ENCODE measurements at regions not wholly inside any gene's neighbourhood (a gene's known extent, or its start where the extent isn't known, plus 50 kb on each side); places are given as distances from the start of the nearest gene placed in this dataset.

- no peak overlapping the region for H3K4me3 ChIP-seq
- no peaks in the 10 kb centered on the region for H3K36me3 ChIP-seq (replicated peaks in 1 of 2; ENCODE audit: insufficient read depth in 1 of 2, low read depth in 2 of 2)
- H3K27me3 ChIP-seq: no peaks in the 10 kb centered on the region
- ATAC-seq: no peak
- 65 to 73% methylated on average over 2 of the region's 2 CpGs for WGBS, 2 donors
- no peak for DNase-seq
- intact Hi-C loops (cut with DNase I): no loop called here
- no peak for TF ChIP-seq CTCF (IDR thresholded peaks at IDR 0.05)
- TF ChIP-seq POLR2A (IDR thresholded peaks at IDR 0.05): no peak
- no peak overlapping the region for H3K27ac ChIP-seq
- no peaks in the 10 kb centered on the region for H3K9me3 ChIP-seq
- peaks cover 17% of the 10 kb centered on the region for H3K4me1 ChIP-seq
These were observed 99.7 kb downstream of the KCNRG start for GRCh38 chr13:50114961-50115360.

GRCh38 chr13:50115695-50116094 is 100.5 kb downstream of the KCNRG start:
- H3K4me1 ChIP-seq: peaks cover 17% of the 10 kb centered on the region
- intact Hi-C loops (cut with DNase I): no loop called here
- no peak overlapping the region for H3K4me3 ChIP-seq
- H3K36me3 ChIP-seq (replicated peaks in 1 of 2; ENCODE audit: insufficient read depth in 1 of 2, low read depth in 2 of 2): no peaks in the 10 kb centered on the region
- no peak overlapping the region for H3K27ac ChIP-seq
- H3K27me3 ChIP-seq: no peaks in the 10 kb centered on the region
- 94 to 98% methylated on average over 3 of the region's 3 CpGs for WGBS, 2 donors
- no peak for ATAC-seq
- no peaks in the 10 kb centered on the region for H3K9me3 ChIP-seq
- TF ChIP-seq POLR2A (IDR thresholded peaks at IDR 0.05) (no peak), CTCF (IDR thresholded peaks at IDR 0.05) (no peak)
- no peak for DNase-seq

GRCh38 chr13:50116430-50116973 is 101.3 kb downstream of the KCNRG start:
- no peak for TF ChIP-seq CTCF (IDR thresholded peaks at IDR 0.05)
- intact Hi-C loops (cut with DNase I): no loop called here
- no peak overlapping the region for H3K4me3 ChIP-seq
- peaks cover 17% of the 10 kb centered on the region for H3K4me1 ChIP-seq
- no peaks in the 10 kb centered on the region for H3K27me3 ChIP-seq
- ATAC-seq: no peak
- no peak for DNase-seq
- H3K27ac ChIP-seq: no peak overlapping the region
- no peaks in the 10 kb centered on the region for H3K9me3 ChIP-seq
- H3K36me3 ChIP-seq (replicated peaks in 1 of 2; ENCODE audit: insufficient read depth in 1 of 2, low read depth in 2 of 2): no peaks in the 10 kb centered on the region
- 68 to 87% methylated on average over 5 of the region's 5 CpGs for WGBS, 2 donors

- ATAC-seq: no peak
- Histone ChIP-seq H3K4me3 (no peak overlapping the region), H3K27me3 (no peaks in the 10 kb centered on the region), H3K36me3 (replicated peaks in 1 of 2; ENCODE audit: insufficient read depth in 1 of 2, low read depth in 2 of 2) (no peaks in the 10 kb centered on the region), H3K9me3 (no peaks in the 10 kb centered on the region), H3K27ac (no peak overlapping the region), H3K4me1 (peaks cover 37% of the 10 kb centered on the region)
- peak in 1 of 4 donors; percentile 19 for DNase-seq
- intact Hi-C loops (cut with DNase I): no loop called here
- 18 to 26% methylated on average over 3 of the region's 3 CpGs for WGBS, 2 donors
- TF ChIP-seq CTCF (IDR thresholded peaks at IDR 0.05) (no peak), POLR2A (IDR thresholded peaks at IDR 0.05) (no peak)
These were observed 104.3 kb downstream of the KCNRG start for GRCh38 chr13:50119591-50119990.

- no peak for ATAC-seq
- H3K27ac ChIP-seq: peak overlapping the region in 2 of 4 donors; percentile 99 to 100
- intact Hi-C loops (cut with DNase I): no loop called here
- TF ChIP-seq CTCF (IDR thresholded peaks at IDR 0.05): no peak
- H3K27me3 ChIP-seq: peaks cover 0 to 5% of the 10 kb centered on the region in 2 donors
- H3K9me3 ChIP-seq: no peaks in the 10 kb centered on the region
- WGBS, 2 donors: 81 to 94% methylated on average over 1 of the region's 1 CpG
- DNase-seq: no peak
- H3K4me3 ChIP-seq: no peak overlapping the region
- H3K4me1 ChIP-seq: peaks cover 40% of the 10 kb centered on the region
- no peaks in the 10 kb centered on the region for H3K36me3 ChIP-seq (replicated peaks in 1 of 2; ENCODE audit: insufficient read depth in 1 of 2, low read depth in 2 of 2)
These were observed 107.2 kb downstream of the KCNRG start for GRCh38 chr13:50122455-50122854.

All from body of pancreas (tissue), 4 donors.